Panc1 (cell line): ENCODE measurements at regions not wholly inside any gene's neighbourhood (a gene's known extent, or its start where the extent isn't known, plus 50 kb on each side); places are given as distances from the start of the nearest gene placed in this dataset.

Source experiments
- ATAC-seq: fragments of 200-7000 bp; cut with Tn5 transposase; 2 replicates; pipeline ENCODE4 v1.9.1; 2020; ENCODE audit warnings: mild to moderate bottlenecking, moderate library complexity
- BruUV-seq: library from RNA; stranded (reverse); fragments of 400-500 nt; replicated peaks from 2 replicates; lab custom pipeline; 2021; lab: Mats Ljungman, UMichigan
- CTCF ChIA-PET: fragments of 300-600 bp; sonication (Branson Sonifier 250); formaldehyde crosslinking; loops from one replicate; lab custom pipeline; 2022; ENCODE audit warnings: antibody characterized with exemption; lab: Charles Lee
- POLR2A ChIA-PET: fragments of 300-600 bp; sonication (Branson Sonifier 250); formaldehyde crosslinking; loops from one replicate; lab custom pipeline; 2022; ENCODE audit warnings: antibody characterized with exemption; lab: Charles Lee
- DNase-seq: peaks from one replicate; pipeline ENCODE4 v3.0.0-alpha.2; 2010; ENCODE audit warnings: low read depth, low spot score
- H3K27ac ChIP-seq: 2 replicates; pipeline ENCODE4 v1.5.1; 2011; ENCODE audit warnings: mild to moderate bottlenecking, low read length, inconsistent platforms
- H3K27me3 ChIP-seq: fragments of 200-500 bp; sonication (Bioruptor generic); 2 replicates; pipeline ENCODE4 v1.6.0; 2014; ENCODE audit warnings: low read length, inconsistent platforms; ENCODE audit not compliant: control insufficient read depth, insufficient read depth
- H3K36me3 ChIP-seq: fragments of 200-500 bp; sonication (Bioruptor generic); 2 replicates; pipeline ENCODE4 v1.5.1; 2014; ENCODE audit warnings: inconsistent platforms, mild to moderate bottlenecking, low read length, moderate library complexity; ENCODE audit not compliant: control insufficient read depth, insufficient read depth
- H3K4me1 ChIP-seq: 2 replicates; pipeline ENCODE4 v1.5.1; 2011; ENCODE audit warnings: inconsistent platforms, mild to moderate bottlenecking, low read length, moderate library complexity; ENCODE audit not compliant: control insufficient read depth, insufficient read depth
- H3K4me3 ChIP-seq, 2 experiments: 2 replicates each; pipeline ENCODE4 v1.5.1; 2011 to 2012; ENCODE audit warnings: low read depth in 2 of 2, low read length in 2 of 2, mild to moderate bottlenecking in 2 of 2, inconsistent platforms in 1 of 2, moderate library complexity in 1 of 2
- H3K9me3 ChIP-seq: fragments of 200-500 bp; sonication (Bioruptor generic); 2 replicates; pipeline ENCODE4 v1.5.1; 2014; ENCODE audit warnings: low read depth, mild to moderate bottlenecking, inconsistent platforms, low read length, moderate library complexity; ENCODE audit not compliant: control insufficient read depth, insufficient read depth
- POLR2AphosphoS5 ChIP-seq: IDR thresholded peaks from 2 replicates; pipeline ENCODE4 v1.6.1; 2012; ENCODE audit warnings: mild to moderate bottlenecking, low read depth, low read length, moderate library complexity
- SIN3A ChIP-seq: IDR thresholded peaks from 2 replicates; pipeline ENCODE4 v1.6.1; 2012; ENCODE audit warnings: low read depth, mild to moderate bottlenecking, low read length, moderate library complexity, borderline replicate concordance; ENCODE audit not compliant: insufficient read depth
- TCF7L2 ChIP-seq: IDR thresholded peaks from 2 replicates; pipeline ENCODE4 v1.6.1; 2011; ENCODE audit warnings: mild to moderate bottlenecking, low read depth, low read length, inconsistent platforms
- in situ Hi-C: cut with HindIII; loops from 2 replicates; pipeline ENCODE4 v1.10.0; 2016; ENCODE audit warnings: low sequenced_read_pairs, low pct_unique_long_range_greater_than_20kb
- intact Hi-C: fragments of 100-400 bp; cut with micrococcal nuclease; formaldehyde crosslinking; loops from one replicate; pipeline ENCODE4 v1.10.0; 2022; ENCODE audit not compliant: unreplicated experiment
- TF ChIP-seq, protein P1 (sequence below), 2 experiments: IDR thresholded peaks; 2 replicates each; pipeline ENCODE4 v1.6.1; 2011 to 2012; ENCODE audit warnings: low read depth in 2 of 2, control low read depth in 1 of 2, low read length in 1 of 2, mild to moderate bottlenecking in 1 of 2, moderate library complexity in 1 of 2; ENCODE audit not compliant: insufficient read depth in 1 of 2
- TF ChIP-seq, protein P2 (sequence below): fragments of 450-650 bp; IDR thresholded peaks from 2 replicates; pipeline ENCODE4 v1.5.1; 2017; ENCODE audit warnings: mild to moderate bottlenecking

DNA sequence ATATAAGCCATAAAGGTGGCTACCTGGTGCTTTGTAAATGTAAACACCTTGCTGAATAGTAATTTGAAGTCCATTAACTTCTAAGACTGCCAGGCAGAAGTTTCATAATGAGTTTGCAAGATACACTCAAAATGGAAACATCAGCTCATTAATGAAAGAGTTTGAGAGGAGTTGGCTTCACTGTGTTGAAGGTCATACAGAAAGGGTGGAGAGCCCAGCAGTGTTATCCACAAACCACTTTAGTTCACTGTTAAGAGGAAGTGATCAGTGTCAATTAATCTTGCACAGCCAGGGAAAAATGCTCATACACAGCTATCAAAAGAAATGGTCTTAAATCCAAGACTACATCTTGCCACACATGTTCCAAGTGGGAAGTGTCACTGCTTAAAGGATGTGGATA, 689.4 kb downstream of the JRKL start:
- intact Hi-C loops, result no loop called here
- BruUV-seq, result no TSS peak
- Histone ChIP-seq H3K27ac (no peak overlapping the region), H3K9me3 (0 out of 2 replicates have a peak, but pooled peaks cover 4% of the 10 kb centered on the region), H3K27me3 (no peaks in the 10 kb centered on the region), H3K36me3 (no peaks in the 10 kb centered on the region), H3K4me3 (no peak overlapping the region), H3K4me1 (no peaks in the 10 kb centered on the region)
- POLR2A ChIA-PET, result no interaction called here
- no peak for ATAC-seq
- TF ChIP-seq POLR2AphosphoS5 (no peak), TCF7L2 (no peak), SIN3A (no peak)
- TF ChIP-seq, protein P1, sequence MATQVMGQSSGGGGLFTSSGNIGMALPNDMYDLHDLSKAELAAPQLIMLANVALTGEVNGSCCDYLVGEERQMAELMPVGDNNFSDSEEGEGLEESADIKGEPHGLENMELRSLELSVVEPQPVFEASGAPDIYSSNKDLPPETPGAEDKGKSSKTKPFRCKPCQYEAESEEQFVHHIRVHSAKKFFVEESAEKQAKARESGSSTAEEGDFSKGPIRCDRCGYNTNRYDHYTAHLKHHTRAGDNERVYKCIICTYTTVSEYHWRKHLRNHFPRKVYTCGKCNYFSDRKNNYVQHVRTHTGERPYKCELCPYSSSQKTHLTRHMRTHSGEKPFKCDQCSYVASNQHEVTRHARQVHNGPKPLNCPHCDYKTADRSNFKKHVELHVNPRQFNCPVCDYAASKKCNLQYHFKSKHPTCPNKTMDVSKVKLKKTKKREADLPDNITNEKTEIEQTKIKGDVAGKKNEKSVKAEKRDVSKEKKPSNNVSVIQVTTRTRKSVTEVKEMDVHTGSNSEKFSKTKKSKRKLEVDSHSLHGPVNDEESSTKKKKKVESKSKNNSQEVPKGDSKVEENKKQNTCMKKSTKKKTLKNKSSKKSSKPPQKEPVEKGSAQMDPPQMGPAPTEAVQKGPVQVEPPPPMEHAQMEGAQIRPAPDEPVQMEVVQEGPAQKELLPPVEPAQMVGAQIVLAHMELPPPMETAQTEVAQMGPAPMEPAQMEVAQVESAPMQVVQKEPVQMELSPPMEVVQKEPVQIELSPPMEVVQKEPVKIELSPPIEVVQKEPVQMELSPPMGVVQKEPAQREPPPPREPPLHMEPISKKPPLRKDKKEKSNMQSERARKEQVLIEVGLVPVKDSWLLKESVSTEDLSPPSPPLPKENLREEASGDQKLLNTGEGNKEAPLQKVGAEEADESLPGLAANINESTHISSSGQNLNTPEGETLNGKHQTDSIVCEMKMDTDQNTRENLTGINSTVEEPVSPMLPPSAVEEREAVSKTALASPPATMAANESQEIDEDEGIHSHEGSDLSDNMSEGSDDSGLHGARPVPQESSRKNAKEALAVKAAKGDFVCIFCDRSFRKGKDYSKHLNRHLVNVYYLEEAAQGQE (IDR thresholded peaks at IDR 0.05; ENCODE audit: insufficient read depth in 1 of 2, low read depth in 2 of 2, low read length in 1 of 2), result no peak
- TF ChIP-seq, protein P2, sequence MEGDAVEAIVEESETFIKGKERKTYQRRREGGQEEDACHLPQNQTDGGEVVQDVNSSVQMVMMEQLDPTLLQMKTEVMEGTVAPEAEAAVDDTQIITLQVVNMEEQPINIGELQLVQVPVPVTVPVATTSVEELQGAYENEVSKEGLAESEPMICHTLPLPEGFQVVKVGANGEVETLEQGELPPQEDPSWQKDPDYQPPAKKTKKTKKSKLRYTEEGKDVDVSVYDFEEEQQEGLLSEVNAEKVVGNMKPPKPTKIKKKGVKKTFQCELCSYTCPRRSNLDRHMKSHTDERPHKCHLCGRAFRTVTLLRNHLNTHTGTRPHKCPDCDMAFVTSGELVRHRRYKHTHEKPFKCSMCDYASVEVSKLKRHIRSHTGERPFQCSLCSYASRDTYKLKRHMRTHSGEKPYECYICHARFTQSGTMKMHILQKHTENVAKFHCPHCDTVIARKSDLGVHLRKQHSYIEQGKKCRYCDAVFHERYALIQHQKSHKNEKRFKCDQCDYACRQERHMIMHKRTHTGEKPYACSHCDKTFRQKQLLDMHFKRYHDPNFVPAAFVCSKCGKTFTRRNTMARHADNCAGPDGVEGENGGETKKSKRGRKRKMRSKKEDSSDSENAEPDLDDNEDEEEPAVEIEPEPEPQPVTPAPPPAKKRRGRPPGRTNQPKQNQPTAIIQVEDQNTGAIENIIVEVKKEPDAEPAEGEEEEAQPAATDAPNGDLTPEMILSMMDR, result no peak
- in situ Hi-C loops, result no loop called here
- no peak for DNase-seq
- CTCF ChIA-PET, result no interaction called here

DNA sequence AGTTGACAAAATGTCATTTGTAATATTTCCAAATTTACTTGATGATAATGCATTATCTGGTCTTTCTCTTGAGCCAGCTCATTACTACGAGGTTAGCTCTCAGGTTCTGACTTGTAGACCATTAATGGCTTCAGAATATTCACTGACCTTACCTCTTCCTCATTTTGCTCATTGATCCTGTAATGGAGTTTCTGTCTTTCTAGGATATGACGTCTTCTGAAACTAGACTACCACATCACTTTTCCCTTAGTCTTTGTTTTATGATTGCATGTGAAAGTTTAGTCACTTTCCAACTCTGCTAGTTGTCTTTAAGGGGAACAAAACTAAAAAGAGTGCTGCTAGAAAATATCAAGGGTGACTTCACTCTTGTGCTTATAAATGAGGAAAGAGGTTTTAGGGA, 697.6 kb downstream of the JRKL start:
- H3K27ac ChIP-seq, result no peak overlapping the region
- H3K36me3 ChIP-seq, result no peaks in the 10 kb centered on the region
- in situ Hi-C loops (no loop called here), intact Hi-C loops (no loop called here)
- ChIA-PET CTCF (no interaction called here), POLR2A (no interaction called here)
- BruUV-seq, result no TSS peak
- H3K9me3 ChIP-seq, result no peaks in the 10 kb centered on the region
- ATAC-seq (no peak), DNase-seq (no peak)
- no peaks in the 10 kb centered on the region for H3K4me1 ChIP-seq
- H3K27me3 ChIP-seq, result no peaks in the 10 kb centered on the region
- TF ChIP-seq, protein P1 (IDR thresholded peaks at IDR 0.05; ENCODE audit: insufficient read depth in 1 of 2, low read depth in 2 of 2, low read length in 1 of 2), result no peak
- TF ChIP-seq, protein P2, result no peak
- TF ChIP-seq SIN3A, result no peak
- TF ChIP-seq TCF7L2, result no peak
- no peak for TF ChIP-seq POLR2AphosphoS5
- no peak overlapping the region for H3K4me3 ChIP-seq
